ENCODE measurements at regions not wholly inside any gene's neighbourhood (a gene's known extent, or its start where the extent isn't known, plus 50 kb on each side); places are given as distances from the start of the nearest gene placed in this dataset.
A peak's percentile ranks its signal among the peaks of the same experiment; 100 is the strongest.

DNA sequence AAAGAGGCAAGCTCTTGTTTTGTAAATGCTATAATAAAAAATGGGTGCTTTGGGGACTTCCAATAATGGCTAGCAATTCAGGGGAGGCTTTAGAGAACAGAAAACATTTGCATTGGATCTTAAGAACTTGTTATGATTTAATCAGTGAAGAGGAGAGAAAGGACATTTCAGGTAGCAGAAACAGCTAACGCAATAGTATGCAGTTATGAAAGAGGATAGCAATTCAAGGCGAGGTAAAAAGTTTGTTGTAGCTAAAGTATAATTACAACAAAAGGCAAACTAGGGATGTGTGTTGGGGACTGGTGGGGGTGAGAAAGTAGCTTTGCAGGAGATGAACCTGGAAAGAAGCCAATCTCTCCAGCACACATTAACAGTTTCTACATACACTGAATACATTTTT, 558.7 kb upstream of the SEMA6D start:
- FAIRE-seq (no peak), DNase-seq (ENCODE audit: insufficient read length, low spot score) (no peak)
- TF ChIP-seq, protein P1, sequence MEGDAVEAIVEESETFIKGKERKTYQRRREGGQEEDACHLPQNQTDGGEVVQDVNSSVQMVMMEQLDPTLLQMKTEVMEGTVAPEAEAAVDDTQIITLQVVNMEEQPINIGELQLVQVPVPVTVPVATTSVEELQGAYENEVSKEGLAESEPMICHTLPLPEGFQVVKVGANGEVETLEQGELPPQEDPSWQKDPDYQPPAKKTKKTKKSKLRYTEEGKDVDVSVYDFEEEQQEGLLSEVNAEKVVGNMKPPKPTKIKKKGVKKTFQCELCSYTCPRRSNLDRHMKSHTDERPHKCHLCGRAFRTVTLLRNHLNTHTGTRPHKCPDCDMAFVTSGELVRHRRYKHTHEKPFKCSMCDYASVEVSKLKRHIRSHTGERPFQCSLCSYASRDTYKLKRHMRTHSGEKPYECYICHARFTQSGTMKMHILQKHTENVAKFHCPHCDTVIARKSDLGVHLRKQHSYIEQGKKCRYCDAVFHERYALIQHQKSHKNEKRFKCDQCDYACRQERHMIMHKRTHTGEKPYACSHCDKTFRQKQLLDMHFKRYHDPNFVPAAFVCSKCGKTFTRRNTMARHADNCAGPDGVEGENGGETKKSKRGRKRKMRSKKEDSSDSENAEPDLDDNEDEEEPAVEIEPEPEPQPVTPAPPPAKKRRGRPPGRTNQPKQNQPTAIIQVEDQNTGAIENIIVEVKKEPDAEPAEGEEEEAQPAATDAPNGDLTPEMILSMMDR (IDR thresholded peaks at IDR 0.05; ENCODE audit: insufficient read depth, missing control alignments): no peak

DNA sequence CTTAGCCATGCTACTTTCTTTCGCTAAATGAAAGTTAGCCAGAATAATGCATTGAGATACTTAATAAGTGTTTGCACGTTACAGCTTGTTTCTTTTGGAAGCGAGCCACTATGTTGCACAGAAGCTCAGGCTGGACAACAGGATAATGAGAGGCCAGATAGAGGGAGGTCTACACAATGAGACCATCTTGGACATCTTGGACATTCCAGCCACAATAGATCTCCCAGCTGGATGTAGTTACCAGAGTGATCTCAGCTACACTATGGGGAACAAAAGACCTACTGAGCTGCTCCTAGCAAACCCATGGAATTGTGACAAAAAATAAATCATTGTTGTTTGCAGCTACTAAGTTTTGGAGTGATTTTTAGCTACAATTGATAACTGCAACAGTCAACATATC, 540.1 kb upstream of the SEMA6D start:
- FAIRE-seq (no peak), DNase-seq (ENCODE audit: insufficient read length, low spot score) (no peak)
- TF ChIP-seq, protein P1 (IDR thresholded peaks at IDR 0.05; ENCODE audit: insufficient read depth, missing control alignments): no peak

DNA sequence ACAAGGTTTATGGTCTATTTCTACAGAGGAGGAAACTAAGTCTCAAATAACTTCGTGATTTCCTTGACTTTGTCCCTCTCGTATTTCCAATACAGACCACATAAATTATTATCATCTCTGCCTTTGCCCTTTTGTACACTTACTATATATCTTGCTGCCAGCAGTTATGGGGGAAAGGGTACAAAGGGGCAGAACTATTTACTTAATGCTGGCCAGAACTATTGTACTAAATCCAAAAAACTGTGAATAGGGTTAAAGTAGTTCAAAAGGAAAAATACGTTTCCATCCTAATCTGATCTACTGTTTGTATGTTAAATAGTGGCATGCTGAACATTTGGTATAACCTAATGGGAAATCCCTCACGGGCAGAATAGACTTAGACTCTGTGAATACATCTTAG, 537.3 kb upstream of the SEMA6D start:
- DNase-seq (ENCODE audit: insufficient read length, low spot score) (no peak), FAIRE-seq (no peak)
- TF ChIP-seq, protein P1 (IDR thresholded peaks at IDR 0.05; ENCODE audit: insufficient read depth, missing control alignments): no peak

DNA sequence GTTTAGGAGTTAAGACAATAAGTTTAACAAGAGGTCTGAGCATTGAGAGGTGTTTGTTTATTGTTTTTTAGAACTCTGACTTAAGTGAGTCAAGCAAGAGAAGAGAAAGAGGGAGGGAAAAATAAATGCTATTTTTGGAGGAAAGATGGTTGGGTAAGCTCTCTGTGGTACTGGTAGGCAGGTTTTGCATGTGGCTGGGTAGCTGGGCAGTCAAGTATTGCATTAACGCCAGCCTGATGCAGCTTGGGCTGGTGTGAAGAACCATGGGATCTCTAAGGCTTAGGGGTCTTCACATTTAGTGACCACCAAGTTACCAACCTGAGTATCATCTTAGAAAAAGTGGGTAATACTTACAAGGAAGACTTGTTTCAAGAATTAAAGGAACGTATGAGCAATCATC, 534.5 kb upstream of the SEMA6D start:
- TF ChIP-seq, protein P1 (IDR thresholded peaks at IDR 0.05; ENCODE audit: insufficient read depth, missing control alignments): no peak
- no peak for FAIRE-seq
- no peak for DNase-seq (ENCODE audit: insufficient read length, low spot score)

DNA sequence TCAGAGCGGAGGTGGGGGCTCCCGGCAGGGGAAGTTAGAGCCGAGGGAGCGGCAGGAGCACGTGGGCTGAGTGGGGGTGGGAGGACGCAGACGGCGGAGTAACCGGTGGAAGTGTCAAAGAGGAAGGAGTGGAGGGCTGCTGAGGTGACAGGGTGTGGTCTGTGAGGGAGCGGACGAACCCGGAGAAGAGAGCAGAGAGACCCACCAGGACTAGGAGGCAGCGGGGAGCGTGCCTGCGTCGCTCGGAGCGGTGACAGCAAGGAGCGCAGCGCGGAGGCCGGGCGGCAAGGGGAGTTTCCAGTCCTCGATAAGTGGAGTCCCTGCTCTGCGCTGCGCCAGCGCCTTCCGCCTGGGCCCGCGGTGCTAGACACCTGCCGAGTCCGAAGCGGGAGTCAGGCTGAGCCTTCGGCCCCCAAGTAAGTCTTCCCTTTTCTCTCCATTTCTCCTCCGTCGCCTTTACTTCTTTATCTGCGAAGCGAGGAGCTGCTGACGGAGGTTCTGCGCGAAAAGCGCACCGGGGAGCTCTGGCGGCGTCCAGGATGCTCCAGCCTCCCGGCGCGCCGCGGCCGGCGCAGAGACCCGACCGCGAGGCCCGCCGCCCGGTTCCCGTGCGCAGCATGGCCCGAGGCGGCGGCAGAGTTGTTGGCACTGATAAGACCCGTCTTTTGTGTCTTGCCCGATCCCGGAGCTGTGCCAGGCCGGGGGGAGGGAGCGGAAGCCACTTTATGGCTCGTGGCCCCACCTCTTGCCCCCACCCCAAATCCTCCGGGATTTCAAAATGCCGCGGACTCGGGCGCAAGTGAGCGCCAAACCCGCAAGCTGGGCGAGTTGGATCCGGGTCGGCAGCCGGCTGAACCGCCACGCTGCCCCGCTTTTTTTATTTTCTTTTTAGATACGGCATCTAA, 533.0 kb upstream of the SEMA6D start:
- TF ChIP-seq, protein P1 (IDR thresholded peaks at IDR 0.05; ENCODE audit: insufficient read depth, missing control alignments): no peak
- peak; percentile 17 for DNase-seq (ENCODE audit: insufficient read length, low spot score)
- FAIRE-seq: no peak

DNA sequence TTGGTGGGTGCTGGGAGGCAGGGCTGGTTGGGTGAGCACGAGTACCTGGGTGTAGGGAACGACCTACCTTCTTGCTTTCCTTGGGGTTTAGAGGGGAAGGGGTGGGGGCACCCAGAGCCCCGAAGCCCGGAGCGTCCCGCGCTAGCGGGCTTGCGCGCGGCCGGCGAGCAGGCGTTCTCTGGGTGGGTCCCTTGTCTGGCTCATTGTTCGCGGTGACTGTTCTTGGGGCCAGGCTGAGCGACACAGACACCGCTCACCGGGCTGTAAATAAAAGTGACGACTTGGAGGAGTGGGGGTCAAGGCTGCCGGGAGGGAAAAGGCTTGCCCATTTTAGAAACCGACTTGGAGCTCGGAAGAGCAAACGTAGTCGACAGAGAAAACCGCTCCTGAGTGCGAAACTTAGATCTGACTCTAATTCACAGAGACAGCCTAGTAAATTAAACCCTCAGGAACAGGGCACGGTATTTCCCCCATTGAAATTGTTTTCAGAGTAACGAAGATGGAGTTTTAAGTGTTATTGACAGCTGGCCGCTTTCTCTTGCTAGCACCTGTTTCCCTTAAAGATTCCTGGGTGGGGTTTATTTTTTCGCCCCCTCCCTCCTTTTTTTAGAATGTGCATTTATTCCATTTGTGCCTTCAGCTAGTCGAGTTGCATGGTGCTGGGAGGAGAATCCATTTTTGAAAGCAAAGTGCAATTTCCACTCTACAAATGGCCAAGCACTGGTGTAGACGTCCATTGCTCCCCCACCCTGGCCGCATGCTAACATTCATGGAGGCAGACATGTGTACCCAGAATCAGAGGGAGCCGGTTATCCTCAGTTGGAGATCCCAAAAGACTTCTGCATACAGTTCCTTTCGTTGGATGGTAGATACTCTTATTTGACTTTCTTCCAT, 532.1 kb upstream of the SEMA6D start:
- FAIRE-seq (no peak), DNase-seq (ENCODE audit: insufficient read length, low spot score) (no peak)
- TF ChIP-seq, protein P1 (IDR thresholded peaks at IDR 0.05; ENCODE audit: insufficient read depth, missing control alignments): no peak

All from D721Med (cell line).